NB4 (cell line): ENCODE measurements at regions not wholly inside any gene's neighbourhood (a gene's known extent, or its start where the extent isn't known, plus 50 kb on each side); places are given as distances from the start of the nearest gene placed in this dataset.

Experiments
- MAX ChIP-seq: IDR thresholded peaks from 2 replicates; pipeline ENCODE4 v1.6.1; 2011; ENCODE audit warnings: low read depth, low read length
- MYC ChIP-seq: IDR thresholded peaks from 2 replicates; pipeline ENCODE4 v1.6.1; 2011; ENCODE audit warnings: low read depth, low read length
- POLR2A ChIP-seq: IDR thresholded peaks from 2 replicates; pipeline ENCODE4 v1.6.1; 2011; ENCODE audit warnings: mild to moderate bottlenecking; ENCODE audit not compliant: insufficient read length; ENCODE audit errors: extremely low read depth
- TF ChIP-seq, protein P1 (sequence below): IDR thresholded peaks from one replicate; pipeline ENCODE4 v1.5.1; 2012; ENCODE audit warnings: low read depth, low read length

DNA sequence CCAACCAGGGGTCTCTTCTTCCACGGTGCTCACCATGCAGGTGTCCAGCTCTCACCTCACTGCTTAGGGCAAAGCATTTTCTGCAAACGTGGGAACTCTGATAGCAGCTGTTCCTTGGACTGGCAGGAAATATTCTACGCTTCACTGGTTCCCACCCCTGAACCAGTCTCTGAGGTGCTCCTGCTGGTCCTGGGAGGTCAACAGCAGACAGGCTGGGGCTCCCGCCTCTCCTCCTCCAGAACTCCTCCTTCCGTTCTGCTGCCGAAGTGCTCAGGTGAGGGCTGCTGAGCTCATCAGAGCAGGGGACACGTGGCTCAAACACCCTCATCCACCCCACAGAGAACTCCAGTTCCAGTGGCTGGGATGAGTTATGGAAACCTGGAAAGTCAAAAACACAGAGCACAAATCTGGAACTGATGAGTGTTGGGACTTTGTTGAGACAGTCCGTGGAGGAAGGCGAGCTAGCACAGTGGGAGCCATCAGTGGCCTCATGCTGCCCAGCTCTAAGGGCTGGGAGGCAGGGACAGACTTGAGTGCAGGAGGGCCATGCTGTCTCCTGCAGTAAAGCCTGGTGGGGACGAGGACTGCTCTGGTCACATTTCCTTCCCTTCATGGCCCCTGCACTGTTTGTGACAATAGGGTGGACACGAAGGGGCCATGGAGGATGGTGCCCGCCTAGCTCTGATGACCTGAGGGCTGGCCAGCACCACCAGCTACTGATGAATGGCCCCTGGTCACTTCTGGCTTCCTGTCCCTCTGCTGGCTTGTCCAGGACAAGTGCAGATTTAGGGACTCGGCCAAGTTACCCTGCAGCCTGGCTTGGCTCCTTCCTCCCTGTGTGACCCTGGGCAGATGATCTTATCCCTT is 137.8 kb downstream of the KLF13 start:
- TF ChIP-seq, protein P1, sequence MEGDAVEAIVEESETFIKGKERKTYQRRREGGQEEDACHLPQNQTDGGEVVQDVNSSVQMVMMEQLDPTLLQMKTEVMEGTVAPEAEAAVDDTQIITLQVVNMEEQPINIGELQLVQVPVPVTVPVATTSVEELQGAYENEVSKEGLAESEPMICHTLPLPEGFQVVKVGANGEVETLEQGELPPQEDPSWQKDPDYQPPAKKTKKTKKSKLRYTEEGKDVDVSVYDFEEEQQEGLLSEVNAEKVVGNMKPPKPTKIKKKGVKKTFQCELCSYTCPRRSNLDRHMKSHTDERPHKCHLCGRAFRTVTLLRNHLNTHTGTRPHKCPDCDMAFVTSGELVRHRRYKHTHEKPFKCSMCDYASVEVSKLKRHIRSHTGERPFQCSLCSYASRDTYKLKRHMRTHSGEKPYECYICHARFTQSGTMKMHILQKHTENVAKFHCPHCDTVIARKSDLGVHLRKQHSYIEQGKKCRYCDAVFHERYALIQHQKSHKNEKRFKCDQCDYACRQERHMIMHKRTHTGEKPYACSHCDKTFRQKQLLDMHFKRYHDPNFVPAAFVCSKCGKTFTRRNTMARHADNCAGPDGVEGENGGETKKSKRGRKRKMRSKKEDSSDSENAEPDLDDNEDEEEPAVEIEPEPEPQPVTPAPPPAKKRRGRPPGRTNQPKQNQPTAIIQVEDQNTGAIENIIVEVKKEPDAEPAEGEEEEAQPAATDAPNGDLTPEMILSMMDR, result no peak
- TF ChIP-seq POLR2A, result no peak
- no peak for TF ChIP-seq MAX
- no peak for TF ChIP-seq MYC
